PC-9 (cell line): ENCODE measurements at regions not wholly inside any gene's neighbourhood (a gene's known extent, or its start where the extent isn't known, plus 50 kb on each side); places are given as distances from the start of the nearest gene placed in this dataset.

Source experiments
- EZH2 ChIP-seq: fragments of 200-600 bp; sonication (generic); IDR thresholded peaks from 2 replicates; pipeline ENCODE4 v1.8.0; 2017; ENCODE audit warnings: antibody characterized with exemption, low read depth
- TF ChIP-seq, protein P1 (sequence below): fragments of 200-600 bp; sonication (generic); conservative IDR thresholded peaks from 2 replicates; pipeline ENCODE4 v1.6.1; 2017; ENCODE audit warnings: mixed run types, antibody characterized with exemption, mild to moderate bottlenecking, moderate library complexity

DNA sequence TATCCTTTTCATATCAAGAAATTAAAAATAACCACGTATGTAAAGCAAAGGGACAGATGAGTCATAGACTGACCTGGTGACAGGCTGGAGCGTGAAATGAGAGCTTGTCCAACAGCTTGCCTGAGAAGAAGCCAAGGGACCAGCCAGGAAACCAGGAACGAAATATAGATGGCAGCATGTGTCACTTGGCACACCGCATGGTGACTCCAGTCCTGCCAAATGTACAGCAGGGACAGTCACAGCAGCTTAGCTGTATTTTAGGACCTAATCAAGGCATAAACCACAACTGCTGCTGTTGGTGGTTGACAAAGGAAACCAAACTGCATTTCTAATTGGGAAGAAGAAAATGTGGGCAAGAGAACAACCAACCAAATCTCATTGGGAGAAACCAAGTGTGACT is 755.0 kb downstream of the TFAP2A start:
- TF ChIP-seq, protein P1, sequence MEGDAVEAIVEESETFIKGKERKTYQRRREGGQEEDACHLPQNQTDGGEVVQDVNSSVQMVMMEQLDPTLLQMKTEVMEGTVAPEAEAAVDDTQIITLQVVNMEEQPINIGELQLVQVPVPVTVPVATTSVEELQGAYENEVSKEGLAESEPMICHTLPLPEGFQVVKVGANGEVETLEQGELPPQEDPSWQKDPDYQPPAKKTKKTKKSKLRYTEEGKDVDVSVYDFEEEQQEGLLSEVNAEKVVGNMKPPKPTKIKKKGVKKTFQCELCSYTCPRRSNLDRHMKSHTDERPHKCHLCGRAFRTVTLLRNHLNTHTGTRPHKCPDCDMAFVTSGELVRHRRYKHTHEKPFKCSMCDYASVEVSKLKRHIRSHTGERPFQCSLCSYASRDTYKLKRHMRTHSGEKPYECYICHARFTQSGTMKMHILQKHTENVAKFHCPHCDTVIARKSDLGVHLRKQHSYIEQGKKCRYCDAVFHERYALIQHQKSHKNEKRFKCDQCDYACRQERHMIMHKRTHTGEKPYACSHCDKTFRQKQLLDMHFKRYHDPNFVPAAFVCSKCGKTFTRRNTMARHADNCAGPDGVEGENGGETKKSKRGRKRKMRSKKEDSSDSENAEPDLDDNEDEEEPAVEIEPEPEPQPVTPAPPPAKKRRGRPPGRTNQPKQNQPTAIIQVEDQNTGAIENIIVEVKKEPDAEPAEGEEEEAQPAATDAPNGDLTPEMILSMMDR: no peak
- TF ChIP-seq EZH2: no peak
